ENCODE measurements at regions not wholly inside any gene's neighbourhood (a gene's known extent, or its start where the extent isn't known, plus 50 kb on each side); places are given as distances from the start of the nearest gene placed in this dataset.

- TF ChIP-seq REST (IDR thresholded peaks at IDR 0.05) (no peak), POLR2A (IDR thresholded peaks at IDR 0.05; ENCODE audit: low read length) (no peak)
These were observed 430.2 kb upstream of the TBX3 start for GRCh38 chr12:115114140-115114539.

Data from A549 (cell line).